ENCODE measurements at regions not wholly inside any gene's neighbourhood (a gene's known extent, or its start where the extent isn't known, plus 50 kb on each side); places are given as distances from the start of the nearest gene placed in this dataset.

DNA sequence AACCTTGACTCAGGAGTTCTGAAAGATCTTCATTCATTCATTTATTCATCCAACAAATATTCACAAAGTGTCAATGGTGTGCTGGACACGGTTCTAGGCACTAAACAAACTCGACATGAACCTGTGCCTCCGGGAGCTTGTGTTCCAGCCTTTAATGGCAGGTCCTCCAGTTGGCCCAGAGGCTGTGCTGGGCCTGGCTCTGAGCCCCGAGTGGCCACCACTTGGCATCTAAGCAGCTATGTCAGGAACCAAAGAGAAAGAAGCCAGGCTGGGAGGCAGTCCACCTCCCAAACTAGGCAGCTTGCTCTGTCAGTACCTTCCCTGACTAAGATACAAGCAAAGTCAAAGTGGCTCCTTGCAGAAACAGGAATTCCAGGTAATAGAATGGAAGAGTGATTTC is 233.6 kb downstream of the BUD13 start:
- TF ChIP-seq, protein P1, sequence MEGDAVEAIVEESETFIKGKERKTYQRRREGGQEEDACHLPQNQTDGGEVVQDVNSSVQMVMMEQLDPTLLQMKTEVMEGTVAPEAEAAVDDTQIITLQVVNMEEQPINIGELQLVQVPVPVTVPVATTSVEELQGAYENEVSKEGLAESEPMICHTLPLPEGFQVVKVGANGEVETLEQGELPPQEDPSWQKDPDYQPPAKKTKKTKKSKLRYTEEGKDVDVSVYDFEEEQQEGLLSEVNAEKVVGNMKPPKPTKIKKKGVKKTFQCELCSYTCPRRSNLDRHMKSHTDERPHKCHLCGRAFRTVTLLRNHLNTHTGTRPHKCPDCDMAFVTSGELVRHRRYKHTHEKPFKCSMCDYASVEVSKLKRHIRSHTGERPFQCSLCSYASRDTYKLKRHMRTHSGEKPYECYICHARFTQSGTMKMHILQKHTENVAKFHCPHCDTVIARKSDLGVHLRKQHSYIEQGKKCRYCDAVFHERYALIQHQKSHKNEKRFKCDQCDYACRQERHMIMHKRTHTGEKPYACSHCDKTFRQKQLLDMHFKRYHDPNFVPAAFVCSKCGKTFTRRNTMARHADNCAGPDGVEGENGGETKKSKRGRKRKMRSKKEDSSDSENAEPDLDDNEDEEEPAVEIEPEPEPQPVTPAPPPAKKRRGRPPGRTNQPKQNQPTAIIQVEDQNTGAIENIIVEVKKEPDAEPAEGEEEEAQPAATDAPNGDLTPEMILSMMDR (IDR thresholded peaks at IDR 0.05; ENCODE audit: low read depth, low read length, missing input control): no peak
- TF ChIP-seq EGR1 (IDR thresholded peaks at IDR 0.05; ENCODE audit: low read depth in 2 of 2) (no peak), GABPA (IDR thresholded peaks at IDR 0.05 in 1 of 2, conservative IDR thresholded peaks at IDR 0.05 in 1 of 2) (no peak)
